ENCODE measurements at regions not wholly inside any gene's neighbourhood (a gene's known extent, or its start where the extent isn't known, plus 50 kb on each side); places are given as distances from the start of the nearest gene placed in this dataset.
"Not testable (repeated sequence)": the region's sequence is repeated elsewhere in the genome, so short reads cannot be mapped to it uniquely, and the experiment has no call there.

GRCh38 chr2:57598551-57598950 lies 448.1 kb upstream of the VRK2 start:
- no peak for DNase-seq (ENCODE audit: low spot score)

- no peak for DNase-seq (ENCODE audit: low spot score)
These were observed 443.9 kb upstream of the VRK2 start for GRCh38 chr2:57602733-57603132.

- no peak for DNase-seq (ENCODE audit: low spot score)
These were observed 431.6 kb upstream of the VRK2 start for GRCh38 chr2:57614988-57615387.

GRCh38 chr2:57615855-57616556 lies 430.6 kb upstream of the VRK2 start:
- DNase-seq (ENCODE audit: low spot score) = no peak

GRCh38 chr2:57617318-57617717 lies 429.3 kb upstream of the VRK2 start:
- DNase-seq (ENCODE audit: low spot score) = no peak

GRCh38 chr2:57621122-57621663 lies 425.4 kb upstream of the VRK2 start:
- DNase-seq (ENCODE audit: low spot score) = no peak

- no peak for DNase-seq (ENCODE audit: low spot score)
These were observed 424.6 kb upstream of the VRK2 start for GRCh38 chr2:57622009-57622408.

- DNase-seq (ENCODE audit: low spot score) = no peak
These were observed 390.4 kb upstream of the VRK2 start for GRCh38 chr2:57656198-57656597.

GRCh38 chr2:57669570-57669969 lies 377.0 kb upstream of the VRK2 start:
- no peak for DNase-seq (ENCODE audit: low spot score)

- DNase-seq (ENCODE audit: low spot score) = no peak
These were observed 372.6 kb upstream of the VRK2 start for GRCh38 chr2:57674025-57674424.

- DNase-seq (ENCODE audit: low spot score) = no peak
These were observed 371.9 kb upstream of the VRK2 start for GRCh38 chr2:57674743-57675142.

GRCh38 chr2:57677296-57677695 lies 369.3 kb upstream of the VRK2 start:
- DNase-seq (ENCODE audit: low spot score) = no peak

GRCh38 chr2:57681650-57682049 lies 365.0 kb upstream of the VRK2 start:
- no peak for DNase-seq (ENCODE audit: low spot score)

- no peak for DNase-seq (ENCODE audit: low spot score)
These were observed 361.6 kb upstream of the VRK2 start for GRCh38 chr2:57685032-57685431.

GRCh38 chr2:57692395-57692794 lies 354.2 kb upstream of the VRK2 start:
- no peak for DNase-seq (ENCODE audit: low spot score)

GRCh38 chr2:57693177-57693576 lies 353.4 kb upstream of the VRK2 start:
- no peak for DNase-seq (ENCODE audit: low spot score)

GRCh38 chr2:57693965-57694364 lies 352.6 kb upstream of the VRK2 start:
- DNase-seq (ENCODE audit: low spot score) = no peak

GRCh38 chr2:57696016-57696415 lies 350.6 kb upstream of the VRK2 start:
- no peak for DNase-seq (ENCODE audit: low spot score)

- no peak for DNase-seq (ENCODE audit: low spot score)
These were observed 348.2 kb upstream of the VRK2 start for GRCh38 chr2:57698392-57698791.

GRCh38 chr2:57698935-57699449 lies 347.6 kb upstream of the VRK2 start:
- DNase-seq (ENCODE audit: low spot score) = no peak

- no peak for DNase-seq (ENCODE audit: low spot score)
These were observed 345.2 kb upstream of the VRK2 start for GRCh38 chr2:57701391-57701791.

- DNase-seq (ENCODE audit: low spot score) = no peak
These were observed 343.2 kb upstream of the VRK2 start for GRCh38 chr2:57703407-57703806.

- DNase-seq (ENCODE audit: low spot score) = not testable (repeated sequence)
These were observed 338.8 kb upstream of the VRK2 start for GRCh38 chr2:57707794-57708193.

- DNase-seq (ENCODE audit: low spot score) = no peak
These were observed 334.6 kb upstream of the VRK2 start for GRCh38 chr2:57711991-57712390.
